ENCODE measurements at regions not wholly inside any gene's neighbourhood (a gene's known extent, or its start where the extent isn't known, plus 50 kb on each side); places are given as distances from the start of the nearest gene placed in this dataset.
"Not testable (repeated sequence)": the region's sequence is repeated elsewhere in the genome, so short reads cannot be mapped to it uniquely, and the experiment has no call there.

DNA sequence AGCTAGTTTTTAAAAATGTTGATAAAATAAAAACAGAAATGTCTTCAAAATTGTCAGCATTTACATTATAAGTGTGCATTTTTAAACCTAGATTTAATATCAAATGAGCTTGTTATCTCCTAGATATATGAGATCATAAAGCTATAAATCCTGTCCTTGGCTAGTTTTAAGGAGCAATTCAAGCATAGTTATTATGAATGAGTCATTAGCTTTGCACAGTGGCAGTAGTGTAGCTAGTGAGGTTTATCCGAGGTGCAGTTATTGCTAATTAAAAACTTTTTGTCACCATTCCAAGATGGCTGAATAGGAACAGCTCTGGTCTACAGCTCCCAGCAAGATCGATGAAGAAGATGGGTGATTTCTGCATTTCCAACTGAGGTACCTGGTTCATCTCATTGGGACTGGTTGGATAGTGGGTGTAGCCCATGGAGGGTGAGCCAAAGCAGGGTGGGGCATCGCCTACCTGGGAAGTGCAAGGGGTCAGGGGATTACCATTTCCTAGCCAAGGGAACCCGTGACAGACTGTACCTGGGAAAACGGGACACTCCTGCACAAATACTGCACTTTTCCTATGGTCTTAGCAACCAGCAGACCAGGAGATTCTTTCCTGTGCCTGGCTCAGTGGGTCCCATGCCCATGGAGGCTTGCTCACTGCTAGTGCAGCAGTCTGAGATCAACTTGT is 108.8 kb upstream of the SYNCRIP start:
- H3K27me3 ChIP-seq = no peaks in the 10 kb centered on the region
- H3K4me3 ChIP-seq = no peak overlapping the region
- H3K27ac ChIP-seq = no peak overlapping the region
- H3K9me3 ChIP-seq = no peaks in the 10 kb centered on the region
- H3K36me3 ChIP-seq = no peaks in the 10 kb centered on the region
- H3K4me1 ChIP-seq = no peaks in the 10 kb centered on the region
- ATAC-seq = no peak
- WGBS, 2 donors (ENCODE audit: low coverage in 1 of 2) = 70 to 72% methylated on average over 4 to 5 of the region's 5 CpGs
- TF ChIP-seq, protein P1, sequence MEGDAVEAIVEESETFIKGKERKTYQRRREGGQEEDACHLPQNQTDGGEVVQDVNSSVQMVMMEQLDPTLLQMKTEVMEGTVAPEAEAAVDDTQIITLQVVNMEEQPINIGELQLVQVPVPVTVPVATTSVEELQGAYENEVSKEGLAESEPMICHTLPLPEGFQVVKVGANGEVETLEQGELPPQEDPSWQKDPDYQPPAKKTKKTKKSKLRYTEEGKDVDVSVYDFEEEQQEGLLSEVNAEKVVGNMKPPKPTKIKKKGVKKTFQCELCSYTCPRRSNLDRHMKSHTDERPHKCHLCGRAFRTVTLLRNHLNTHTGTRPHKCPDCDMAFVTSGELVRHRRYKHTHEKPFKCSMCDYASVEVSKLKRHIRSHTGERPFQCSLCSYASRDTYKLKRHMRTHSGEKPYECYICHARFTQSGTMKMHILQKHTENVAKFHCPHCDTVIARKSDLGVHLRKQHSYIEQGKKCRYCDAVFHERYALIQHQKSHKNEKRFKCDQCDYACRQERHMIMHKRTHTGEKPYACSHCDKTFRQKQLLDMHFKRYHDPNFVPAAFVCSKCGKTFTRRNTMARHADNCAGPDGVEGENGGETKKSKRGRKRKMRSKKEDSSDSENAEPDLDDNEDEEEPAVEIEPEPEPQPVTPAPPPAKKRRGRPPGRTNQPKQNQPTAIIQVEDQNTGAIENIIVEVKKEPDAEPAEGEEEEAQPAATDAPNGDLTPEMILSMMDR (IDR thresholded peaks at IDR 0.05) = no peak
- TF ChIP-seq POLR2AphosphoS5 (IDR thresholded peaks at IDR 0.05) = no peak
- TF ChIP-seq POLR2A (IDR thresholded peaks at IDR 0.05) = no peak
- no peak for TF ChIP-seq EP300 (IDR thresholded peaks at IDR 0.05)

GRCh38 chr6:85750146-85750545 is 107.5 kb upstream of the SYNCRIP start:
- not testable (repeated sequence) for H3K36me3 ChIP-seq, H3K27me3 ChIP-seq, ATAC-seq, H3K4me3 ChIP-seq, H3K4me1 ChIP-seq, H3K27ac ChIP-seq, H3K9me3 ChIP-seq
- 56 to 81% methylated on average over 2 of the region's 2 CpGs for WGBS, 2 donors (ENCODE audit: low coverage in 1 of 2)

GRCh38 chr6:85749236-85749635 is 106.5 kb upstream of the SYNCRIP start:
- 90% methylated on average over 3 of the region's 4 CpGs for WGBS, 2 donors (ENCODE audit: low coverage in 1 of 2)
- Histone ChIP-seq H3K4me3 (no peak overlapping the region), H3K36me3 (no peaks in the 10 kb centered on the region), H3K27me3 (no peaks in the 10 kb centered on the region), H3K4me1 (no peaks in the 10 kb centered on the region), H3K9me3 (no peaks in the 10 kb centered on the region), H3K27ac (no peak overlapping the region)
- no peak for ATAC-seq
- TF ChIP-seq POLR2AphosphoS5 (IDR thresholded peaks at IDR 0.05) (no peak), EP300 (IDR thresholded peaks at IDR 0.05) (no peak), POLR2A (IDR thresholded peaks at IDR 0.05) (no peak)
- TF ChIP-seq, protein P1 (IDR thresholded peaks at IDR 0.05) = no peak

DNA sequence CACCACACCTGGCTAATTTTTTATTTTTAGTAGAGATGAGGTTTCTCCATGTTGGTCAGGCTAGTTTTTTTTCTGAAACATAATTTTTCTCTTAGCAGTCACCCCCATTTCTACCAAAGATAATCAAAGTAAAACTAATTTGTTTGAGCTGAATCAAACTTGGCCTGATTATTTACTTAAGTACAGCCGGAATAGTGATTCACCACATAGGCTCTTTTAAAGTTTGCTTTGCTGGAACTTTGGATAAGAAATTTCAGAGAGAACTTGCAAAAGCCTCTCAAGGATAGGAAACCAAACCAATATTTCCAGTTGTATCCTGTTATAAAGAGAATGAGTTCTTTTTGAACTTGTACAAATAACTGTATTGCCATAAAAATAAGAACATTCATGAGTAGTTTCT is 105.0 kb upstream of the SYNCRIP start:
- no peaks in the 10 kb centered on the region for H3K4me1 ChIP-seq
- H3K27me3 ChIP-seq = no peaks in the 10 kb centered on the region
- no peaks in the 10 kb centered on the region for H3K9me3 ChIP-seq
- H3K27ac ChIP-seq = no peak overlapping the region
- TF ChIP-seq POLR2AphosphoS5 (IDR thresholded peaks at IDR 0.05) = no peak
- no peak for TF ChIP-seq EP300 (IDR thresholded peaks at IDR 0.05)
- TF ChIP-seq, protein P1 (IDR thresholded peaks at IDR 0.05) = no peak
- WGBS, 2 donors (ENCODE audit: low coverage in 1 of 2) = 42 to 44% methylated on average over 1 of the region's 1 CpG
- H3K4me3 ChIP-seq = no peak overlapping the region
- no peaks in the 10 kb centered on the region for H3K36me3 ChIP-seq
- ATAC-seq = no peak

- H3K4me3 ChIP-seq = no peak overlapping the region
- H3K4me1 ChIP-seq = no peaks in the 10 kb centered on the region
- no peak for ATAC-seq
- TF ChIP-seq EP300 (IDR thresholded peaks at IDR 0.05) = no peak
- TF ChIP-seq POLR2AphosphoS5 (IDR thresholded peaks at IDR 0.05) = no peak
- no peak for TF ChIP-seq POLR2A (IDR thresholded peaks at IDR 0.05)
- TF ChIP-seq, protein P1 (IDR thresholded peaks at IDR 0.05) = no peak
- H3K27ac ChIP-seq = no peak overlapping the region
- no peaks in the 10 kb centered on the region for H3K27me3 ChIP-seq
- H3K36me3 ChIP-seq = no peaks in the 10 kb centered on the region
- no peaks in the 10 kb centered on the region for H3K9me3 ChIP-seq
Observed at GRCh38 chr6:85747093-85747492, 104.4 kb upstream of the SYNCRIP start.
